Prostate gland (tissue), 2 donors: ENCODE measurements at regions not wholly inside any gene's neighbourhood (a gene's known extent, or its start where the extent isn't known, plus 50 kb on each side); places are given as distances from the start of the nearest gene placed in this dataset.

Experiments
- POLR2A ChIP-seq: fragments of 450-650 bp; IDR thresholded peaks from one replicate; pipeline ENCODE4 v1.6.1; 2016; ENCODE audit warnings: antibody characterized with exemption, mild to moderate bottlenecking
- TF ChIP-seq, protein P1 (sequence below), 4 experiments: fragments of 200-600 bp in 2 of 4; fragments of 450-650 bp in 2 of 4; sonication (generic) in 2 of 4; IDR thresholded peaks; 1 replicate in 3 of 4; 2 replicates in 1 of 4; pipeline ENCODE4 v1.5.1; 2016 to 2019; ENCODE audit warnings: antibody characterized with exemption in 4 of 4, mild to moderate bottlenecking in 2 of 4, moderate library complexity in 2 of 4

DNA sequence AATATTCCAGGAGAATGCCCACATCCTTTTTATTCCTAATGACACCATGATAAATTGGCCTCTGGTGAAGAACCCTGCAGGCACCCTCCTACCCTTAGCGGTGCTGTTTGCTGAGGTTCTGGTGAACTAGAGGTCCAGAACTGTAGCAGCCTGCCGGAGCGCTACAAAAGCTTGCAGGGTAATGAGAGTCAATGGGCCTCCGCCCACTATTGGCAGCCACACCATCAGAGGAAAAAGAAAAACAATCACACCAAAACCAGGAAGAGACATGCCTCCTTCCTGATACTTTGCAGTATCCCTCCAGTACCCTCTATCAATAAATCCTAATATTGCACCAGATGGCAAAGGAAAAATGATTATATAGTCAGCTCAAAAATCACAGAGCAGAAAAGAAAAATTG is 142.9 kb downstream of the SPTSSA start:
- TF ChIP-seq, protein P1, sequence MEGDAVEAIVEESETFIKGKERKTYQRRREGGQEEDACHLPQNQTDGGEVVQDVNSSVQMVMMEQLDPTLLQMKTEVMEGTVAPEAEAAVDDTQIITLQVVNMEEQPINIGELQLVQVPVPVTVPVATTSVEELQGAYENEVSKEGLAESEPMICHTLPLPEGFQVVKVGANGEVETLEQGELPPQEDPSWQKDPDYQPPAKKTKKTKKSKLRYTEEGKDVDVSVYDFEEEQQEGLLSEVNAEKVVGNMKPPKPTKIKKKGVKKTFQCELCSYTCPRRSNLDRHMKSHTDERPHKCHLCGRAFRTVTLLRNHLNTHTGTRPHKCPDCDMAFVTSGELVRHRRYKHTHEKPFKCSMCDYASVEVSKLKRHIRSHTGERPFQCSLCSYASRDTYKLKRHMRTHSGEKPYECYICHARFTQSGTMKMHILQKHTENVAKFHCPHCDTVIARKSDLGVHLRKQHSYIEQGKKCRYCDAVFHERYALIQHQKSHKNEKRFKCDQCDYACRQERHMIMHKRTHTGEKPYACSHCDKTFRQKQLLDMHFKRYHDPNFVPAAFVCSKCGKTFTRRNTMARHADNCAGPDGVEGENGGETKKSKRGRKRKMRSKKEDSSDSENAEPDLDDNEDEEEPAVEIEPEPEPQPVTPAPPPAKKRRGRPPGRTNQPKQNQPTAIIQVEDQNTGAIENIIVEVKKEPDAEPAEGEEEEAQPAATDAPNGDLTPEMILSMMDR (IDR thresholded peaks at IDR 0.05), result no peak
- no peak for TF ChIP-seq POLR2A
